Activated naive CD8-positive, alpha-beta T cell treated with anti-CD3 and anti-CD28 coated beads, Interleukin-2, amount 50 U/mL, for 24 hours (primary cell): ENCODE measurements at regions not wholly inside any gene's neighbourhood (a gene's known extent, or its start where the extent isn't known, plus 50 kb on each side); places are given as distances from the start of the nearest gene placed in this dataset.

Experiments
- ATAC-seq: fragments of 150-1000 bp; cut with Tn5 transposase; one replicate; pipeline ENCODE4 v1.10.0; 2021
- DNase-seq: peaks from one replicate; pipeline ENCODE4 v3.0.0; 2021
- H3K27ac Mint-ChIP-seq: one replicate; pipeline ENCODE4 v1.8.0; 2021; ENCODE audit warnings: mild to moderate bottlenecking, mixed read lengths
- H3K27me3 Mint-ChIP-seq: one replicate; pipeline ENCODE4 v1.8.0; 2021; ENCODE audit warnings: mixed read lengths
- H3K36me3 Mint-ChIP-seq: one replicate; pipeline ENCODE4 v1.8.0; 2021; ENCODE audit warnings: low read depth, mixed read lengths
- H3K4me1 Mint-ChIP-seq: one replicate; pipeline ENCODE4 v1.8.0; 2021; ENCODE audit warnings: mixed read lengths
- H3K4me3 Mint-ChIP-seq: one replicate; pipeline ENCODE4 v1.8.0; 2021; ENCODE audit warnings: mild to moderate bottlenecking, moderate library complexity, mixed read lengths
- H3K9me3 Mint-ChIP-seq: one replicate; pipeline ENCODE4 v1.8.0; 2021; ENCODE audit warnings: mixed read lengths

GRCh38 chr2:172275239-172275638 lies 152.1 kb upstream of the ITGA6 start:
- Mint-ChIP-seq H3K36me3 (peaks cover 2% of the 10 kb centered on the region), H3K4me1 (peaks cover 19% of the 10 kb centered on the region), H3K27me3 (no peaks in the 10 kb centered on the region), H3K9me3 (peaks cover 17% of the 10 kb centered on the region), H3K27ac (no peak overlapping the region), H3K4me3 (no peak overlapping the region)
- ATAC-seq (no peak), DNase-seq (no peak)

DNA sequence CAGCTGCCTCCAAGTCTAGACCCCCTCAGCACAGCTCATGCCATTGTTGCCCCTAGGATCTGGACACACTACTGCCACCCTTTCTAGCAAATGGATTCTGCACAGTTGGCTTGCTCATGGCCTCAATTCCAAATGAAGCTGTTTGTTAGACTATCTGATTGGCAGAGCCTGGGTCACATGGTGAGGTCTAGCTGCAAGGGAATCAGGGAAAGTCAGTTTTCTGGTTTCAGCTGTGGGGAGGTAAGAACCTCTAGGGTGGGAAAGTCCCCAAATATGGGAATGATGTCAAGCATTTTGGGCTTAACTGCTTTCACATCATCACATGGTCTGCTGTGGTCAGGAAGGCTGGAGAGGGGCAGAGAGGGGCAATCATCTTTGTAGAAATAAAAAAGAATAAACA lies 150.4 kb upstream of the ITGA6 start:
- ATAC-seq (no peak), DNase-seq (no peak)
- peaks cover 12% of the 10 kb centered on the region for H3K4me1 Mint-ChIP-seq
- no peak overlapping the region for H3K27ac Mint-ChIP-seq
- peaks cover 17% of the 10 kb centered on the region for H3K9me3 Mint-ChIP-seq
- H3K4me3 Mint-ChIP-seq = no peak overlapping the region
- no peaks in the 10 kb centered on the region for H3K27me3 Mint-ChIP-seq
- peaks cover 2% of the 10 kb centered on the region for H3K36me3 Mint-ChIP-seq

- peaks cover 17% of the 10 kb centered on the region for H3K9me3 Mint-ChIP-seq
- peaks cover 2% of the 10 kb centered on the region for H3K36me3 Mint-ChIP-seq
- DNase-seq = no peak
- H3K27me3 Mint-ChIP-seq = no peaks in the 10 kb centered on the region
- H3K4me3 Mint-ChIP-seq = no peak overlapping the region
- ATAC-seq = no peak
- H3K27ac Mint-ChIP-seq = no peak overlapping the region
- H3K4me1 Mint-ChIP-seq = peaks cover 12% of the 10 kb centered on the region
Measured at GRCh38 chr2:172278667-172279066, 148.7 kb upstream of the ITGA6 start.

- no peaks in the 10 kb centered on the region for H3K27me3 Mint-ChIP-seq
- peaks cover 2% of the 10 kb centered on the region for H3K36me3 Mint-ChIP-seq
- H3K9me3 Mint-ChIP-seq = peaks cover 17% of the 10 kb centered on the region
- no peak overlapping the region for H3K4me3 Mint-ChIP-seq
- peaks cover 11% of the 10 kb centered on the region for H3K4me1 Mint-ChIP-seq
- H3K27ac Mint-ChIP-seq = no peak overlapping the region
- no peak for DNase-seq
- ATAC-seq = no peak
Measured at GRCh38 chr2:172279214-172279613, 148.2 kb upstream of the ITGA6 start.

GRCh38 chr2:172279813-172280212 lies 147.6 kb upstream of the ITGA6 start:
- no peaks in the 10 kb centered on the region for H3K27me3 Mint-ChIP-seq
- ATAC-seq = no peak
- peaks cover 8% of the 10 kb centered on the region for H3K4me1 Mint-ChIP-seq
- no peak overlapping the region for H3K4me3 Mint-ChIP-seq
- peaks cover 2% of the 10 kb centered on the region for H3K36me3 Mint-ChIP-seq
- H3K27ac Mint-ChIP-seq = no peak overlapping the region
- no peak for DNase-seq
- H3K9me3 Mint-ChIP-seq = peaks cover 17% of the 10 kb centered on the region

DNA sequence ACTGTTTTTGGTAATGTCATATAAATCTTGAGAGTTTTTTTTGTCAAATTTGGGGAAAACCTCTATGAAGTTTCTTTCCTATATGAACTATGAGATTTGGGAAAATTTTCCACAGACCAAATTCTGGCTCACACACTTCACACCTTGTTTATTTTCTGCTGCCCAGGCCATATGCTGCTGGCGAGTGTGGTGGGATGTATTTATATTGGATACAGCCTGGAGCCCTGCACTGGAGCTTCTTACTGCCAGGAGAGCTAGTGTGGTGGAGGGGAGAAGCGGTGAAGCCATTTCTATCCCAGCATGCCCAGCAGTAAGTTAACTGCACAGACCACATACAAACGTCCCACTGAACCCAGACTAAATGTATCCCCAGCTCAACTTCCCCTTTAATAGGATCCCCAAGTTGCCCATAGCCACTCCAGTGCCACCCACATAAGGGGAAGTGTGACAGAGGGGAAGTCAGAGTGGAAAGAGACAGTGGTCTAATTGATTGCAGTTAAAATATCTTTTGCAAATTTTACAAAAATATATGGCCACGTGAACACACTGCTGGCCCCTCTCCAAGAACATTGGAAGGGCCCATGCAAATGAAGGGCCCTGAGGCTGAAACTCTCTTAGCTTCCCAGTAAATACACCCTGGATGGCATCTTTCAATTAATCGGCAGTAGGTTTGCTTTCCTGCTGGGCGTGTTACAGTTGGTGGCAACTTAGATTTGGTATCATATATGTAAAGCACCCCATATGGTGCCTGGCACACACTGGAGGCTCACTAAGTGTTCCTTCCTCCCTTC lies 146.6 kb upstream of the ITGA6 start:
- Mint-ChIP-seq H3K4me1 (peaks cover 7% of the 10 kb centered on the region), H3K9me3 (peaks cover 17% of the 10 kb centered on the region), H3K27me3 (peaks cover under 1% of the 10 kb centered on the region), H3K27ac (no peak overlapping the region), H3K36me3 (peaks cover 2% of the 10 kb centered on the region), H3K4me3 (no peak overlapping the region)
- DNase-seq = no peak
- ATAC-seq = no peak

GRCh38 chr2:172281648-172282570 lies 145.5 kb upstream of the ITGA6 start:
- peaks cover 1% of the 10 kb centered on the region for H3K27me3 Mint-ChIP-seq
- no peak for DNase-seq
- peaks cover 1% of the 10 kb centered on the region for H3K36me3 Mint-ChIP-seq
- no peak overlapping the region for H3K27ac Mint-ChIP-seq
- H3K4me1 Mint-ChIP-seq = peaks cover 15% of the 10 kb centered on the region
- H3K4me3 Mint-ChIP-seq = no peak overlapping the region
- ATAC-seq = no peak
- peaks cover 7% of the 10 kb centered on the region for H3K9me3 Mint-ChIP-seq

- peaks cover 15% of the 10 kb centered on the region for H3K4me1 Mint-ChIP-seq
- no peak overlapping the region for H3K4me3 Mint-ChIP-seq
- ATAC-seq (no peak), DNase-seq (no peak)
- no peak overlapping the region for H3K27ac Mint-ChIP-seq
- peaks cover 1% of the 10 kb centered on the region for H3K27me3 Mint-ChIP-seq
- H3K36me3 Mint-ChIP-seq = no peaks in the 10 kb centered on the region
- H3K9me3 Mint-ChIP-seq = no peaks in the 10 kb centered on the region
Measured at GRCh38 chr2:172282944-172283343, 144.4 kb upstream of the ITGA6 start.

GRCh38 chr2:172283476-172283875 lies 143.9 kb upstream of the ITGA6 start:
- DNase-seq (no peak), ATAC-seq (no peak)
- H3K36me3 Mint-ChIP-seq = no peaks in the 10 kb centered on the region
- peaks cover 15% of the 10 kb centered on the region for H3K4me1 Mint-ChIP-seq
- no peaks in the 10 kb centered on the region for H3K9me3 Mint-ChIP-seq
- no peak overlapping the region for H3K27ac Mint-ChIP-seq
- no peak overlapping the region for H3K4me3 Mint-ChIP-seq
- H3K27me3 Mint-ChIP-seq = peaks cover 1% of the 10 kb centered on the region

DNA sequence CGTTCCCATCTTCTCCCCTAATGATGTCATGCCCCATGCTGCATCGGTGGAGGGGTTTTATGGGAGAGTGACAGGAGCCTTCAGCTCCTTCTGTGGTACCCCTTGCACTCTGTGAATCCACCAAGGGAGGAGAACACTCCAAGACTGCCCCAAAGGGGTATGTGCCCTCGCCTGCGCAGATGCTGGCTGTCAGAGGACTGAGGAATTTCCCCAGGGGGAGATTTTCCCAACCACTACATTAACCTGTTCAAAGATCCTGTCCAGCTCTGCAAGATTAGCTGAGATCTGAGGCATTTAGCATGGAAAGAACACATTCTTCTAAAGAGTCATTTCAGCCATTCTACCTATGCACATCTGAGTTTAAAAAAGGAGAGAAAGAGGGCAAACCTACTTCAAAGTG lies 143.2 kb upstream of the ITGA6 start:
- Mint-ChIP-seq H3K36me3 (no peaks in the 10 kb centered on the region), H3K27me3 (peaks cover 1% of the 10 kb centered on the region), H3K27ac (no peak overlapping the region), H3K4me3 (no peak overlapping the region), H3K9me3 (no peaks in the 10 kb centered on the region), H3K4me1 (peaks cover 19% of the 10 kb centered on the region)
- ATAC-seq (no peak), DNase-seq (no peak)

- peaks cover 1% of the 10 kb centered on the region for H3K27me3 Mint-ChIP-seq
- no peak overlapping the region for H3K4me3 Mint-ChIP-seq
- ATAC-seq = no peak
- no peak for DNase-seq
- H3K9me3 Mint-ChIP-seq = no peaks in the 10 kb centered on the region
- H3K4me1 Mint-ChIP-seq = peaks cover 19% of the 10 kb centered on the region
- H3K36me3 Mint-ChIP-seq = no peaks in the 10 kb centered on the region
- no peak overlapping the region for H3K27ac Mint-ChIP-seq
Measured at GRCh38 chr2:172285010-172285621, 142.3 kb upstream of the ITGA6 start.

DNA sequence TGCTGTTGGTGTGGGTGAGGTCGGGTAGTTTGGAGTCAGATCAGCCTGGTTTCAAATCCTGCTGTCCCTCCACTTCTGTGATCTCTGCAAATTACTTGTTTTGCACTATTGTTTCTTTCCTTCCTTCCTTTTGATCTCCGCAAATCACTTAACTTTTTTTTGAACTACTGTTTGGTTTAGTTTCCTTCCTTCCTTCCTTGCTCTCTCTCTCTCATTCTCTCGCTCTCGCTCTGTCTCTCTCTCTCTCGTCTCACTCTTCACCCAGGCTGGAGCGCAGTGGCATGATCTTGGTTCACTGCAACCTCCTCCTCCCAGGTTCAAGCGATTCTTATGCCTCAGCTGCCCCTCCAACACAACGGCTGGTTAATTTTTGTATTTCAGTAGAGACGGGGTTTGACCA lies 141.6 kb upstream of the ITGA6 start:
- Mint-ChIP-seq H3K4me1 (peaks cover 19% of the 10 kb centered on the region), H3K4me3 (no peak overlapping the region), H3K9me3 (no peaks in the 10 kb centered on the region), H3K27ac (no peak overlapping the region), H3K27me3 (peaks cover 1% of the 10 kb centered on the region), H3K36me3 (no peaks in the 10 kb centered on the region)
- ATAC-seq (no peak), DNase-seq (no peak)

- peaks cover 19% of the 10 kb centered on the region for H3K4me1 Mint-ChIP-seq
- no peaks in the 10 kb centered on the region for H3K9me3 Mint-ChIP-seq
- no peak for DNase-seq
- H3K4me3 Mint-ChIP-seq = no peak overlapping the region
- no peak overlapping the region for H3K27ac Mint-ChIP-seq
- H3K27me3 Mint-ChIP-seq = peaks cover 1% of the 10 kb centered on the region
- no peaks in the 10 kb centered on the region for H3K36me3 Mint-ChIP-seq
- ATAC-seq = no peak
Measured at GRCh38 chr2:172287190-172287589, 140.2 kb upstream of the ITGA6 start.

- peaks cover 1% of the 10 kb centered on the region for H3K27me3 Mint-ChIP-seq
- no peak overlapping the region for H3K4me3 Mint-ChIP-seq
- no peaks in the 10 kb centered on the region for H3K36me3 Mint-ChIP-seq
- no peak for DNase-seq
- H3K27ac Mint-ChIP-seq = no peak overlapping the region
- peaks cover 19% of the 10 kb centered on the region for H3K4me1 Mint-ChIP-seq
- H3K9me3 Mint-ChIP-seq = no peaks in the 10 kb centered on the region
- ATAC-seq = no peak
Measured at GRCh38 chr2:172287605-172288315, 139.6 kb upstream of the ITGA6 start.
